Left lung (tissue), 4 donors: ENCODE measurements at regions not wholly inside any gene's neighbourhood (a gene's known extent, or its start where the extent isn't known, plus 50 kb on each side); places are given as distances from the start of the nearest gene placed in this dataset.

ENCODE experiments used
- ATAC-seq: fragments of 200-7000 bp; cut with Tn5 transposase; one replicate; pipeline ENCODE4 v1.9.1; 2020; ENCODE audit warnings: moderate library complexity
- DNase-seq, 4 donors: peaks; one replicate each; pipeline ENCODE4 v3.0.0-alpha.2; 2013 to 2020
- H3K27ac ChIP-seq, 2 donors: fragments of 200-600 bp; sonication (generic) in 1 of 2; one replicate each; pipeline versions ENCODE4 v1.5.0 to v1.8.0; 2020 to 2021
- H3K27me3 ChIP-seq, 2 donors: fragments of 200-600 bp; sonication (generic) in 1 of 2; one replicate each; pipeline versions ENCODE4 v1.5.0 to v1.8.0; 2020 to 2021
- H3K36me3 ChIP-seq, 2 donors: fragments of 200-600 bp; sonication (generic) in 1 of 2; one replicate each; pipeline versions ENCODE4 v1.5.0 to v1.8.0; 2020 to 2021
- H3K4me1 ChIP-seq, 2 donors: fragments of 200-600 bp; one replicate each; pipeline ENCODE4 v1.8.0; 2021
- H3K4me3 ChIP-seq, 2 donors: fragments of 200-600 bp; sonication (generic) in 1 of 2; one replicate each; pipeline versions ENCODE4 v1.5.0 to v1.8.0; 2020 to 2021; ENCODE audit warnings: mild to moderate bottlenecking in 1 of 2
- H3K9me3 ChIP-seq, 2 donors: fragments of 200-600 bp; sonication (generic) in 1 of 2; one replicate each; pipeline versions ENCODE4 v1.5.0 to v1.8.0; 2020 to 2021
- intact Hi-C, 2 donors: fragments of 100-400 bp; cut with DNase I; formaldehyde crosslinking; loops; one replicate each; pipeline versions ENCODE4 v1.11.2 to v1.14.2; 2022
- TF ChIP-seq, protein P1 (sequence below), 2 donors: fragments of 200-600 bp; sonication (generic) in 1 of 2; IDR thresholded peaks; one replicate each; pipeline versions ENCODE4 v1.5.0 to v1.8.0; 2021; ENCODE audit warnings: antibody characterized with exemption in 2 of 2
- donor health status: DM: no; HTN: yes; CAD: no.
- donor health status: DM: no; HTN: no; CAD: no.

DNA sequence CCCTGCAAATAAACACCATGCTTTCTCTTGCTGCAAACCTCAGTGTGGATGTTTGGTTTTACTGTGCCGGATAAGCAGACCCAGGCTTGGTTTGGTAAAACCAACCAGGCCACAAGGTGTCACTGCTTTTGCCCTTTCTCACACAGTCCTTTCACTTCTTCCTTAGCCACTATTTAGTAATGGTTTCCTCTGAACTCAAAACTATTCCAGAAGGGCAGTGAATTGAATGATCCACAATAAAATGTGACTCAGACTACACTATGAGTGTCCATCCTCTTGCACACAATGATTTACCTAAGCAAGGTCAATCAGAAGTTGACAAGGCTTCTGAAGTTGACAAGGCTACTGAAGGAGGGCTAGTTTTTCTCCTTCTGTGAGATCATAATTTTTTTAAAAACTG lies 552.4 kb upstream of the CCDC54 start:
- no peaks in the 10 kb centered on the region for H3K27me3 ChIP-seq
- ATAC-seq (peak; percentile 54), DNase-seq (no peak)
- no peak overlapping the region for H3K27ac ChIP-seq
- intact Hi-C loops: no loop called here
- peaks cover 0 to 3% of the 10 kb centered on the region in 2 donors for H3K4me1 ChIP-seq
- no peaks in the 10 kb centered on the region for H3K36me3 ChIP-seq
- TF ChIP-seq, protein P1, sequence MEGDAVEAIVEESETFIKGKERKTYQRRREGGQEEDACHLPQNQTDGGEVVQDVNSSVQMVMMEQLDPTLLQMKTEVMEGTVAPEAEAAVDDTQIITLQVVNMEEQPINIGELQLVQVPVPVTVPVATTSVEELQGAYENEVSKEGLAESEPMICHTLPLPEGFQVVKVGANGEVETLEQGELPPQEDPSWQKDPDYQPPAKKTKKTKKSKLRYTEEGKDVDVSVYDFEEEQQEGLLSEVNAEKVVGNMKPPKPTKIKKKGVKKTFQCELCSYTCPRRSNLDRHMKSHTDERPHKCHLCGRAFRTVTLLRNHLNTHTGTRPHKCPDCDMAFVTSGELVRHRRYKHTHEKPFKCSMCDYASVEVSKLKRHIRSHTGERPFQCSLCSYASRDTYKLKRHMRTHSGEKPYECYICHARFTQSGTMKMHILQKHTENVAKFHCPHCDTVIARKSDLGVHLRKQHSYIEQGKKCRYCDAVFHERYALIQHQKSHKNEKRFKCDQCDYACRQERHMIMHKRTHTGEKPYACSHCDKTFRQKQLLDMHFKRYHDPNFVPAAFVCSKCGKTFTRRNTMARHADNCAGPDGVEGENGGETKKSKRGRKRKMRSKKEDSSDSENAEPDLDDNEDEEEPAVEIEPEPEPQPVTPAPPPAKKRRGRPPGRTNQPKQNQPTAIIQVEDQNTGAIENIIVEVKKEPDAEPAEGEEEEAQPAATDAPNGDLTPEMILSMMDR (IDR thresholded peaks at IDR 0.05): no peak
- no peak overlapping the region for H3K4me3 ChIP-seq
- no peaks in the 10 kb centered on the region for H3K9me3 ChIP-seq

DNA sequence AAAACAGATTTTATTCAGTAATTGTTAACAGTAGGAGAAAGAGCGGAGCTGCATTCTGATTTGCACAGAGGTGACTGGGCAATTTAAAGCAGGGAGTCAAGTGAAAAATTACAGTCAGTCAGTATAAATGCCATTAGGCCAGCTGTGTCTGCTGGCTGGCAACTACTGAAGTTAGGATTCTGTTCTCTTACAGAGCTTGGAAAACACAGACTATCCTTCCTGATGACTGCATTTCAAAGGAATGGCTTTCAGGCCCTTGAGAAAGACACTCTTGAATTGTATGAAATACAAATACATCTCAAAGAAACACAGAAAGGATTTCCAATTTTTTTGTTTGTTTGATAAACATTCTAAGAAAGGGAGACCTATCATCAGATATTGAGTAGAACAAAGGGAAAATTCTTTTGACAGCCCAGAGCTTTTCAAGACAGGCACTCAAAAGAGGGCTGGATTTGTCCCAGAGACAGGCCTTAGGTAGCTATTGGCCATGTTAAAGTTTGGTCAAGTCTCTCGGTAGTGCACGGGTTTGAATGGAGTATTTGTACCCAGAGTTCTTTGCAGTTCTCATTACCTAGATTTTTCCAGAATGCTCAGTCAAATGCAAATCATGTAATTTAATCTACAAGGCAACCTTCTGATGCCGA lies 551.2 kb upstream of the CCDC54 start:
- Histone ChIP-seq H3K27me3 (no peaks in the 10 kb centered on the region), H3K4me1 (peaks cover 0 to 3% of the 10 kb centered on the region in 2 donors), H3K9me3 (no peaks in the 10 kb centered on the region), H3K36me3 (no peaks in the 10 kb centered on the region), H3K27ac (no peak overlapping the region), H3K4me3 (no peak overlapping the region)
- TF ChIP-seq, protein P1 (IDR thresholded peaks at IDR 0.05): no peak
- intact Hi-C loops: no loop called here
- peak; percentile 80 for ATAC-seq
- DNase-seq: peak in 1 of 4 donors; percentile 33

DNA sequence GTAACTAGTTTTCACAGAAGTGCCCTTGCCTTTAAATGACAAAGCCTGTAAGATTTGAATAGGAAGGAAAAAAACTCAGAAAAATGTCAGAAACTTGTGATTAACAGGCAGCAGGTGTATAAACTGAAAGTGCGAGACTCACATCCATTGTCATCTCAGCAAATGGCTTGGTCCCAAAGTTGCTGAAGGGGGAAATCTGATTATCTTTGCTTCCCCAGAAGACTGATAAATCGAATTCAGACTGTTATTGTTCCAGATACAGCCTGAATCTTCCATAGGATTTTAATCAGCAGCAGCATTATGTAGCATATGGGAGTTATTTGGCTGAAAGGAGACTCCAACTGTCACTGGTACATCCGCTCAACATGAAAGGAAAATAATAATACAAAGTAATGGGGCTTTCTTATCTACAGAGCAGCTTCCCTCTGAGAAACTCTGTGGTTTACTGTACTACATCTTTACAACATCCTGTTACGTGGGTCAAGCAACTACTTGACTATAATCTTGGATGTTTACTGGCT lies 550.4 kb upstream of the CCDC54 start:
- TF ChIP-seq, protein P1 (IDR thresholded peaks at IDR 0.05): no peak
- DNase-seq: no peak
- peaks cover 0 to 6% of the 10 kb centered on the region in 2 donors for H3K9me3 ChIP-seq
- H3K27ac ChIP-seq: no peak overlapping the region
- intact Hi-C loops: no loop called here
- ATAC-seq: no peak
- no peaks in the 10 kb centered on the region for H3K36me3 ChIP-seq
- H3K4me1 ChIP-seq: peaks cover 0 to 3% of the 10 kb centered on the region in 2 donors
- no peaks in the 10 kb centered on the region for H3K27me3 ChIP-seq
- no peak overlapping the region for H3K4me3 ChIP-seq

DNA sequence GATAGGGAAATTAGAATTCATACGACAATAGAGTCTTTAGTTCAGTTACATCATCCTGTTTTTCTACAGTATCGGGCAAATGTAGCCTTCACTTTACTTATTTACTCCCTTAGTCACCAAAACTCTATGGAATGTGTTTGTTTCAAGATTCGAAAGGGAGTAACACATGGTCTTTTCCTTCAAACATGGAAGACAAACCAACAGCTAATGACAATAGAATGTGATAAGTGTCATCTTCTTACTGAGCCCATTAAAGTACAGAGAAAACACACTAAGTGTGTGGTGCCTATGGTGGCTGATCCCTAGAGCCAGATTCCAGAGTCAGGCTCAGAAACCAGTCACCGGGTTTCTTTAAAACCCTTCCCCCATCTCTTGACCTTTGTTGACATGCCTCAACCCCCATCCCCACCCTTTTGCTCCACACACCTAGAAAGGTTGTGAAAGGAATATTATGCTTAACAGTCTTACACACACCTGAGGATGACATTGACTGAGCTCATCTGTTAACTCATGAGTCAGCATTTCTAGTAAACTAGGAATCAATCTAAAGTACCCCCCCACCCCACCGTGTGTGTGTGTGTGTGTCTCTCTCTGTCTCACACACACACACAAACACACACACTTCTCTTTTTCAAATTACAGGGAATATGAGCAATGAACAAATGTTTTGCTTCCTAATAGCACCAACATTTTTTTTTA lies 549.6 kb upstream of the CCDC54 start:
- Histone ChIP-seq H3K4me1 (peaks cover 0 to 3% of the 10 kb centered on the region in 2 donors), H3K9me3 (peaks cover 0 to 11% of the 10 kb centered on the region in 2 donors), H3K36me3 (no peaks in the 10 kb centered on the region), H3K27ac (no peak overlapping the region), H3K27me3 (no peaks in the 10 kb centered on the region), H3K4me3 (no peak overlapping the region)
- TF ChIP-seq, protein P1 (IDR thresholded peaks at IDR 0.05): no peak
- ATAC-seq (no peak), DNase-seq (no peak)
- intact Hi-C loops: no loop called here

DNA sequence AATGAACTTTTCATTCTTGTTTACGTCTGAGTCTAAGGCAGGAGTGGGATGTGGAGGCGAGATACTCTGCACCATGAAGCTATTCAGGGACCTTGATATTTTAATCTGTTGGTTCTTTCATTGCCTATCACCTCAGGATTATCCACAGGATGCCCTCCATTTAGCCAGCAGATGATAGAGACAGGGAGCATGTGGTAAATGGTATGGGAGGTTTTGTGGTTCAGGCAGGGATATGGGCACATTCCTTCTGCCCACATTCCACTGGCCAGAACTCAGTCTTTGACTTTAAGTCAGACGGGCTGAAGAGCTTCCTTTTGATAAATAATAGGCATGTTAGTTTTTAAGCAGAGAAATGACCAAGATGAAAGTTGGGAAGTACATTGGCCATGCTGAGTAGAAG lies 548.0 kb upstream of the CCDC54 start:
- peaks cover 0 to 11% of the 10 kb centered on the region in 2 donors for H3K9me3 ChIP-seq
- DNase-seq: no peak
- peaks cover 0 to 3% of the 10 kb centered on the region in 2 donors for H3K4me1 ChIP-seq
- no peak overlapping the region for H3K27ac ChIP-seq
- TF ChIP-seq, protein P1 (IDR thresholded peaks at IDR 0.05): no peak
- H3K36me3 ChIP-seq: no peaks in the 10 kb centered on the region
- no peak overlapping the region for H3K4me3 ChIP-seq
- no peak for ATAC-seq
- H3K27me3 ChIP-seq: no peaks in the 10 kb centered on the region
- intact Hi-C loops: no loop called here
